ENCODE measurements at regions not wholly inside any gene's neighbourhood (a gene's known extent, or its start where the extent isn't known, plus 50 kb on each side); places are given as distances from the start of the nearest gene placed in this dataset.

GRCh38 chr6:71083308-71083820 lies 126.5 kb upstream of the B3GAT2 start:
- no peaks in the 10 kb centered on the region for H3K36me3 Mint-ChIP-seq (ENCODE audit: insufficient read depth in 1 of 3, low read depth in 3 of 3)
- Histone ChIP-seq H2BK5ac (ENCODE audit: insufficient read length, low read length) (no peak overlapping the region), H2BK20ac (ENCODE audit: low read depth, low read length, poor library complexity, severe bottlenecking) (no peak overlapping the region), H3K14ac (ENCODE audit: insufficient read depth, low read length) (no peak overlapping the region), H3K9me3 (ENCODE audit: control insufficient read depth, low read depth, low read length) (no peaks in the 10 kb centered on the region), H4K20me1 (ENCODE audit: control insufficient read depth, insufficient read depth, insufficient read length) (no peaks in the 10 kb centered on the region), H2AFZ (ENCODE audit: low read length) (no peak overlapping the region), H3K23me2 (ENCODE audit: insufficient read length, low read depth, low read length, poor library complexity, severe bottlenecking) (no peaks in the 10 kb centered on the region), H2BK12ac (ENCODE audit: insufficient read length, low read depth, low read length) (no peak overlapping the region), H4K8ac (replicated peaks; ENCODE audit: insufficient read length, low read depth, low read length) (no peak overlapping the region), H3K4me2 (ENCODE audit: insufficient read depth, insufficient read length, low read length) (no peak overlapping the region), H3K27ac (ENCODE audit: insufficient read length, low read depth, low read length) (no peak overlapping the region), H3K4ac (ENCODE audit: low read depth, low read length) (no peak overlapping the region), H2BK120ac (ENCODE audit: low read depth, low read length, poor library complexity, severe bottlenecking) (no peak overlapping the region), H2BK15ac (ENCODE audit: low read depth, low read length) (no peak overlapping the region), H3K9ac (ENCODE audit: extremely low read depth, insufficient read length, low read length) (no peak overlapping the region), H4K5ac (ENCODE audit: insufficient read length, low read depth, low read length) (no peak overlapping the region), H3K4me1 (ENCODE audit: insufficient read depth, low read length) (no peaks in the 10 kb centered on the region), H4K91ac (ENCODE audit: insufficient read length, low read depth, low read length) (no peak overlapping the region), H3K79me1 (ENCODE audit: insufficient read depth, low read depth, low read length, poor library complexity, severe bottlenecking) (no peaks in the 10 kb centered on the region), H3K79me2 (ENCODE audit: insufficient read depth, low read length) (no peaks in the 10 kb centered on the region), H3T11ph (ENCODE audit: low read length) (no peak overlapping the region), H3K27me3 (ENCODE audit: insufficient read depth, low read length) (no peaks in the 10 kb centered on the region), H2AK5ac (ENCODE audit: insufficient read length, low read length) (no peak overlapping the region), H3K23ac (ENCODE audit: insufficient read length, low read depth, low read length) (no peak overlapping the region), H3K56ac (ENCODE audit: insufficient read length, low read depth, low read length) (no peak overlapping the region), H3K18ac (ENCODE audit: insufficient read length, low read depth, low read length) (no peak overlapping the region)
- no CpG with 5 or more reads among the region's 6 CpGs for WGBS (ENCODE audit: extremely low coverage, insufficient read length, low lambda C conversion rate)
- DNase-seq, result no peak
- no peaks in the 10 kb centered on the region for H3K9me3 Mint-ChIP-seq
- H3K27ac Mint-ChIP-seq, result no peak overlapping the region
- no peak overlapping the region for H3K4me3 Mint-ChIP-seq
- no peaks in the 10 kb centered on the region for H3K4me1 Mint-ChIP-seq
- TF ChIP-seq, protein P1, sequence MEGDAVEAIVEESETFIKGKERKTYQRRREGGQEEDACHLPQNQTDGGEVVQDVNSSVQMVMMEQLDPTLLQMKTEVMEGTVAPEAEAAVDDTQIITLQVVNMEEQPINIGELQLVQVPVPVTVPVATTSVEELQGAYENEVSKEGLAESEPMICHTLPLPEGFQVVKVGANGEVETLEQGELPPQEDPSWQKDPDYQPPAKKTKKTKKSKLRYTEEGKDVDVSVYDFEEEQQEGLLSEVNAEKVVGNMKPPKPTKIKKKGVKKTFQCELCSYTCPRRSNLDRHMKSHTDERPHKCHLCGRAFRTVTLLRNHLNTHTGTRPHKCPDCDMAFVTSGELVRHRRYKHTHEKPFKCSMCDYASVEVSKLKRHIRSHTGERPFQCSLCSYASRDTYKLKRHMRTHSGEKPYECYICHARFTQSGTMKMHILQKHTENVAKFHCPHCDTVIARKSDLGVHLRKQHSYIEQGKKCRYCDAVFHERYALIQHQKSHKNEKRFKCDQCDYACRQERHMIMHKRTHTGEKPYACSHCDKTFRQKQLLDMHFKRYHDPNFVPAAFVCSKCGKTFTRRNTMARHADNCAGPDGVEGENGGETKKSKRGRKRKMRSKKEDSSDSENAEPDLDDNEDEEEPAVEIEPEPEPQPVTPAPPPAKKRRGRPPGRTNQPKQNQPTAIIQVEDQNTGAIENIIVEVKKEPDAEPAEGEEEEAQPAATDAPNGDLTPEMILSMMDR (conservative IDR thresholded peaks at IDR 0.05), result no peak
- no peaks in the 10 kb centered on the region; the same call in 1 of the 2 replicates for H3K27me3 Mint-ChIP-seq (ENCODE audit: low read depth)
